GM19467 (cell line): ENCODE measurements at regions not wholly inside any gene's neighbourhood (a gene's known extent, or its start where the extent isn't known, plus 50 kb on each side); places are given as distances from the start of the nearest gene placed in this dataset.

Experiments
- ATAC-seq: cut with Tn5 transposase; IDR thresholded peaks from one replicate; pipeline ENCODE4 v1.9.1; 2021; ENCODE audit warnings: mild to moderate bottlenecking, moderate library complexity; ENCODE audit not compliant: unreplicated experiment

GRCh38 chr7:130989101-130989795, 255.2 kb upstream of the KLF14 start:
- ATAC-seq: no peak

GRCh38 chr7:130990178-130990832, 256.3 kb upstream of the KLF14 start:
- ATAC-seq: no peak

GRCh38 chr7:130993671-130994365, 259.8 kb upstream of the KLF14 start:
- ATAC-seq: no peak

GRCh38 chr7:130994378-130995115, 260.5 kb upstream of the KLF14 start:
- ATAC-seq: no peak

- no peak for ATAC-seq
Observed at GRCh38 chr7:130995252-130996081, 261.5 kb upstream of the KLF14 start.

GRCh38 chr7:130996205-130996832, 262.3 kb upstream of the KLF14 start:
- no peak for ATAC-seq

GRCh38 chr7:130996833-130997231, 262.8 kb upstream of the KLF14 start:
- no peak for ATAC-seq

- ATAC-seq: no peak
Observed at GRCh38 chr7:130998993-130999602, 265.1 kb upstream of the KLF14 start.

GRCh38 chr7:130999926-131000325, 265.9 kb upstream of the KLF14 start:
- ATAC-seq: no peak

GRCh38 chr7:131000389-131000788, 266.4 kb upstream of the KLF14 start:
- no peak for ATAC-seq

GRCh38 chr7:131000873-131001272, 266.9 kb upstream of the KLF14 start:
- no peak for ATAC-seq

- no peak for ATAC-seq
Observed at GRCh38 chr7:131002600-131002999, 268.6 kb upstream of the KLF14 start.

GRCh38 chr7:131003634-131004033, 269.6 kb upstream of the KLF14 start:
- ATAC-seq: no peak

- ATAC-seq: no peak
Observed at GRCh38 chr7:131004371-131004770, 270.4 kb upstream of the KLF14 start.

- no peak for ATAC-seq
Observed at GRCh38 chr7:131007439-131008330, 273.7 kb upstream of the KLF14 start.

GRCh38 chr7:131008840-131009711, 275.1 kb upstream of the KLF14 start:
- no peak for ATAC-seq

- no peak for ATAC-seq
Observed at GRCh38 chr7:131010029-131010716, 276.2 kb upstream of the KLF14 start.
